ENCODE measurements at regions not wholly inside any gene's neighbourhood (a gene's known extent, or its start where the extent isn't known, plus 50 kb on each side); places are given as distances from the start of the nearest gene placed in this dataset.

- H3K27ac ChIP-seq (ENCODE audit: low read depth, low read length) = no peak overlapping the region
- H3K79me2 ChIP-seq (ENCODE audit: control insufficient read depth, insufficient read depth, low read length) = no peaks in the 10 kb centered on the region
- H3K4ac ChIP-seq (ENCODE audit: low read depth, low read length) = no peak overlapping the region
- no peak overlapping the region for H2BK15ac ChIP-seq (replicated peaks; ENCODE audit: low read depth)
- H3K79me1 ChIP-seq (ENCODE audit: low read length) = no peaks in the 10 kb centered on the region
- H3K18ac ChIP-seq (ENCODE audit: low read length) = no peak overlapping the region
- H3K4me1 ChIP-seq (ENCODE audit: control insufficient read depth, low read depth, low read length) = no peaks in the 10 kb centered on the region
- no peak overlapping the region for H2BK120ac ChIP-seq (ENCODE audit: low read depth, low read length)
- H2BK5ac ChIP-seq (ENCODE audit: low read length) = no peak overlapping the region
- no peak overlapping the region for H4K8ac ChIP-seq (ENCODE audit: low read depth, low read length)
- H4K5ac ChIP-seq (ENCODE audit: low read length) = no peak overlapping the region
- DNase-seq = no peak
- no CpG with 5 or more reads among the region's 3 CpGs for WGBS (ENCODE audit: extremely low coverage, insufficient coverage, low lambda C conversion rate)
- no peak overlapping the region for H3K4me3 ChIP-seq (ENCODE audit: low read length)
- H3K36me3 ChIP-seq (ENCODE audit: control insufficient read depth, insufficient read depth, low read length) = no peaks in the 10 kb centered on the region
- H3K56ac ChIP-seq (ENCODE audit: low read length) = no peak overlapping the region
- no peak overlapping the region for H3K9ac ChIP-seq (ENCODE audit: low read length)
- H3K23ac ChIP-seq (ENCODE audit: low read length) = no peak overlapping the region
- no peak overlapping the region for H2AK5ac ChIP-seq (ENCODE audit: low read length)
- H3K27me3 ChIP-seq (ENCODE audit: insufficient read depth, low read length, poor library complexity) = no peaks in the 10 kb centered on the region
- no peak overlapping the region for H3K4me2 ChIP-seq (ENCODE audit: low read length)
Measured at GRCh38 chr3:56879436-56880215, 77.9 kb upstream of the ARHGEF3 start.

DNA sequence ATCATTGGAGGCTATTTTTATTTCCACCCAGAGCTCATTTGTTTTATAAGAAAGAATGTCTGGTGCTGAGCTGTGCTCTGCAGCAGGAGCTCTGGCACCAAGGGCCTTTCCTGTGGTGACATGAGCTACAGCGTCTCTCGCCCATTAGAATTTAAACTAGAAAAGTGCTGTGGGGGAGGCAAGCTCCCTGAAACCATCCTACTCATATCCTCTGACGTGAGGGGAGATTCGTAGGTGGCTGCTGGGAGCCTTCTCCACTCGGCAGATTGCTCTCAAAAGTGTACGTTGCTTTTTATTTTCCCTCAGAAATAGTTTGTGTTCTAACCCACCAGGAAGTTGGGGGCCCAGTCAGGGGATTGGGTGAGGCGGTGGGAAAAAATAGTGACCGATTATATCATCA, 76.3 kb upstream of the ARHGEF3 start:
- H3K9ac ChIP-seq (ENCODE audit: low read length) = no peak overlapping the region
- no peak overlapping the region for H2AK5ac ChIP-seq (ENCODE audit: low read length)
- H4K5ac ChIP-seq (ENCODE audit: low read length) = no peak overlapping the region
- no peak overlapping the region for H3K18ac ChIP-seq (ENCODE audit: low read length)
- no peak overlapping the region for H4K8ac ChIP-seq (ENCODE audit: low read depth, low read length)
- no CpG with 5 or more reads among the region's 8 CpGs for WGBS (ENCODE audit: extremely low coverage, insufficient coverage, low lambda C conversion rate)
- no peak overlapping the region for H3K4me3 ChIP-seq (ENCODE audit: low read length)
- no peak overlapping the region for H2BK15ac ChIP-seq (replicated peaks; ENCODE audit: low read depth)
- H3K79me1 ChIP-seq (ENCODE audit: low read length) = no peaks in the 10 kb centered on the region
- no peaks in the 10 kb centered on the region for H3K36me3 ChIP-seq (ENCODE audit: control insufficient read depth, insufficient read depth, low read length)
- H3K27me3 ChIP-seq (ENCODE audit: insufficient read depth, low read length, poor library complexity) = no peaks in the 10 kb centered on the region
- H2BK120ac ChIP-seq (ENCODE audit: low read depth, low read length) = no peak overlapping the region
- H3K79me2 ChIP-seq (ENCODE audit: control insufficient read depth, insufficient read depth, low read length) = no peaks in the 10 kb centered on the region
- peak; percentile 27 for DNase-seq
- no peak overlapping the region for H2BK5ac ChIP-seq (ENCODE audit: low read length)
- no peak overlapping the region for H3K27ac ChIP-seq (ENCODE audit: low read depth, low read length)
- H3K23ac ChIP-seq (ENCODE audit: low read length) = no peak overlapping the region
- H3K56ac ChIP-seq (ENCODE audit: low read length) = no peak overlapping the region
- H3K4me2 ChIP-seq (ENCODE audit: low read length) = no peak overlapping the region
- no peak overlapping the region for H3K4ac ChIP-seq (ENCODE audit: low read depth, low read length)
- peaks cover 2% of the 10 kb centered on the region for H3K4me1 ChIP-seq (ENCODE audit: control insufficient read depth, low read depth, low read length)

GRCh38 chr3:56876916-56877315, 75.2 kb upstream of the ARHGEF3 start:
- Histone ChIP-seq H3K56ac (ENCODE audit: low read length) (no peak overlapping the region), H3K27ac (ENCODE audit: low read depth, low read length) (no peak overlapping the region), H3K79me2 (ENCODE audit: control insufficient read depth, insufficient read depth, low read length) (no peaks in the 10 kb centered on the region), H4K8ac (ENCODE audit: low read depth, low read length) (no peak overlapping the region), H3K4me2 (ENCODE audit: low read length) (no peak overlapping the region), H3K4ac (ENCODE audit: low read depth, low read length) (no peak overlapping the region), H2BK15ac (replicated peaks; ENCODE audit: low read depth) (no peak overlapping the region), H3K36me3 (ENCODE audit: control insufficient read depth, insufficient read depth, low read length) (no peaks in the 10 kb centered on the region), H3K4me1 (ENCODE audit: control insufficient read depth, low read depth, low read length) (peaks cover 2% of the 10 kb centered on the region), H3K4me3 (ENCODE audit: low read length) (no peak overlapping the region), H4K5ac (ENCODE audit: low read length) (no peak overlapping the region), H3K27me3 (ENCODE audit: insufficient read depth, low read length, poor library complexity) (no peaks in the 10 kb centered on the region), H2BK120ac (ENCODE audit: low read depth, low read length) (no peak overlapping the region), H2AK5ac (ENCODE audit: low read length) (no peak overlapping the region), H3K9ac (ENCODE audit: low read length) (no peak overlapping the region), H2BK5ac (ENCODE audit: low read length) (no peak overlapping the region), H3K23ac (ENCODE audit: low read length) (peak overlapping the region; percentile 30), H3K18ac (ENCODE audit: low read length) (no peak overlapping the region), H3K79me1 (ENCODE audit: low read length) (no peaks in the 10 kb centered on the region)
- no CpG with 5 or more reads among the region's 3 CpGs for WGBS (ENCODE audit: extremely low coverage, insufficient coverage, low lambda C conversion rate)
- DNase-seq = no peak

DNA sequence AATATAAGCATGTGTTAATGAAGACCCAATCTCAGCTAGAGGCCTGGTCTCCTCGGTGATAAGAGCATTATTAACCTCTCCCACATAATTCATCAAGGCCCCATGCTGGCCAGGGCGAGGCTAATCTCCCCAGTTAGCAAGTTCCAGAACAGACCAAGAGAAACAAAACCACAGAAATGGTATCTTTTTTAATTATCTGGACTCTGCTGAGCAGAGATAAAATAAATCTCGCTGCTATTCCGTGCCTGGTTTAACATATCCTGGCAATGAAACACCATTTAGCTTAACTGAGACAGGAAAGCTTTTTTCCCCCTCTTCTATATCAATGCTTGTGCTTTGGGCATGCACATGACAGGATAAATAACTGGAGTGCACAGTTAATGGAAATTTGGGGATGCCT, 72.5 kb upstream of the ARHGEF3 start:
- H4K5ac ChIP-seq (ENCODE audit: low read length) = no peak overlapping the region
- WGBS (ENCODE audit: extremely low coverage, insufficient coverage, low lambda C conversion rate) = no CpG with 5 or more reads among the region's 4 CpGs
- H3K4me2 ChIP-seq (ENCODE audit: low read length) = no peak overlapping the region
- no peak overlapping the region for H2BK5ac ChIP-seq (ENCODE audit: low read length)
- no peak overlapping the region for H2BK15ac ChIP-seq (replicated peaks; ENCODE audit: low read depth)
- H3K36me3 ChIP-seq (ENCODE audit: control insufficient read depth, insufficient read depth, low read length) = no peaks in the 10 kb centered on the region
- H3K9ac ChIP-seq (ENCODE audit: low read length) = peak overlapping the region; percentile 27
- no peaks in the 10 kb centered on the region for H3K79me2 ChIP-seq (ENCODE audit: control insufficient read depth, insufficient read depth, low read length)
- no peak overlapping the region for H3K56ac ChIP-seq (ENCODE audit: low read length)
- no peaks in the 10 kb centered on the region for H3K79me1 ChIP-seq (ENCODE audit: low read length)
- H3K27me3 ChIP-seq (ENCODE audit: insufficient read depth, low read length, poor library complexity) = no peaks in the 10 kb centered on the region
- H3K27ac ChIP-seq (ENCODE audit: low read depth, low read length) = peak overlapping the region; percentile 63
- no peak overlapping the region for H3K23ac ChIP-seq (ENCODE audit: low read length)
- no peak overlapping the region for H2BK120ac ChIP-seq (ENCODE audit: low read depth, low read length)
- no peak overlapping the region for H3K18ac ChIP-seq (ENCODE audit: low read length)
- no peak overlapping the region for H2AK5ac ChIP-seq (ENCODE audit: low read length)
- peak; percentile 91 for DNase-seq
- H3K4me3 ChIP-seq (ENCODE audit: low read length) = no peak overlapping the region
- H3K4ac ChIP-seq (ENCODE audit: low read depth, low read length) = no peak overlapping the region
- peaks cover 2% of the 10 kb centered on the region for H3K4me1 ChIP-seq (ENCODE audit: control insufficient read depth, low read depth, low read length)
- H4K8ac ChIP-seq (ENCODE audit: low read depth, low read length) = no peak overlapping the region

- Histone ChIP-seq H2BK15ac (replicated peaks; ENCODE audit: low read depth) (no peak overlapping the region), H4K8ac (ENCODE audit: low read depth, low read length) (no peak overlapping the region), H3K4ac (ENCODE audit: low read depth, low read length) (no peak overlapping the region), H3K4me3 (ENCODE audit: low read length) (no peak overlapping the region), H3K4me1 (ENCODE audit: control insufficient read depth, low read depth, low read length) (peaks cover 2% of the 10 kb centered on the region), H3K9ac (ENCODE audit: low read length) (no peak overlapping the region), H2BK120ac (ENCODE audit: low read depth, low read length) (no peak overlapping the region), H3K79me2 (ENCODE audit: control insufficient read depth, insufficient read depth, low read length) (no peaks in the 10 kb centered on the region), H3K23ac (ENCODE audit: low read length) (no peak overlapping the region), H3K4me2 (ENCODE audit: low read length) (no peak overlapping the region), H3K27ac (ENCODE audit: low read depth, low read length) (no peak overlapping the region), H3K36me3 (ENCODE audit: control insufficient read depth, insufficient read depth, low read length) (no peaks in the 10 kb centered on the region), H4K5ac (ENCODE audit: low read length) (no peak overlapping the region), H3K27me3 (ENCODE audit: insufficient read depth, low read length, poor library complexity) (no peaks in the 10 kb centered on the region), H3K79me1 (ENCODE audit: low read length) (no peaks in the 10 kb centered on the region), H3K18ac (ENCODE audit: low read length) (no peak overlapping the region), H2AK5ac (ENCODE audit: low read length) (no peak overlapping the region), H3K56ac (ENCODE audit: low read length) (no peak overlapping the region), H2BK5ac (ENCODE audit: low read length) (no peak overlapping the region)
- WGBS (ENCODE audit: extremely low coverage, insufficient coverage, low lambda C conversion rate) = no CpG with 5 or more reads among the region's 1 CpG
- DNase-seq = no peak
Measured at GRCh38 chr3:56870436-56870835, 68.7 kb upstream of the ARHGEF3 start.
